Endodermal cell (in vitro differentiated cells): ENCODE measurements at regions not wholly inside any gene's neighbourhood (a gene's known extent, or its start where the extent isn't known, plus 50 kb on each side); places are given as distances from the start of the nearest gene placed in this dataset.
A peak's percentile ranks its signal among the peaks of the same experiment; 100 is the strongest.

Experiments
- DNase-seq: peaks from one replicate; pipeline ENCODE4 v3.0.0-alpha.2; 2017
- H3K27ac ChIP-seq: 2 replicates; pipeline ENCODE4 v1.5.1; 2013; ENCODE audit warnings: mild to moderate bottlenecking, low read depth, low read length, moderate library complexity
- H3K27me3 ChIP-seq: 2 replicates; pipeline ENCODE4 v1.6.1; 2013; ENCODE audit warnings: mild to moderate bottlenecking, low read length, moderate library complexity; ENCODE audit not compliant: insufficient read depth, control insufficient read depth, poor library complexity, severe bottlenecking
- H3K36me3 ChIP-seq: 2 replicates; pipeline ENCODE4 v1.7.0; 2013; ENCODE audit warnings: mild to moderate bottlenecking, low read length, moderate library complexity; ENCODE audit not compliant: control insufficient read depth, insufficient read depth
- H3K4me1 ChIP-seq: one replicate; pipeline ENCODE4 v1.7.0; 2013; ENCODE audit warnings: low read length; ENCODE audit not compliant: control insufficient read depth, insufficient read depth
- H3K4me3 ChIP-seq: 2 replicates; pipeline ENCODE4 v1.5.1; 2013; ENCODE audit warnings: mild to moderate bottlenecking, low read length, moderate library complexity
- H3K9ac ChIP-seq: 2 replicates; pipeline ENCODE4 v1.6.1; 2013; ENCODE audit warnings: mild to moderate bottlenecking, low read length, moderate library complexity; ENCODE audit not compliant: poor library complexity, severe bottlenecking; ENCODE audit errors: extremely low read depth
- H3K9me3 ChIP-seq: 2 replicates; pipeline ENCODE4 v1.6.1; 2013; ENCODE audit warnings: mild to moderate bottlenecking, low read length, moderate library complexity; ENCODE audit not compliant: control insufficient read depth
- H3K27ac Mint-ChIP-seq: 2 replicates; pipeline ENCODE4 v1.8.0; 2020; ENCODE audit warnings: mixed read lengths
- H3K27me3 Mint-ChIP-seq: 2 replicates; pipeline ENCODE4 v1.8.0; 2021; ENCODE audit warnings: mild to moderate bottlenecking, mixed read lengths; ENCODE audit not compliant: insufficient read depth
- H3K36me3 Mint-ChIP-seq: 2 replicates; pipeline ENCODE4 v1.8.0; 2020; ENCODE audit warnings: low read depth, mixed read lengths
- H3K4me1 Mint-ChIP-seq: 2 replicates; pipeline ENCODE4 v1.8.0; 2020; ENCODE audit warnings: mixed read lengths
- H3K4me3 Mint-ChIP-seq: 2 replicates; pipeline ENCODE4 v1.8.0; 2020; ENCODE audit warnings: mild to moderate bottlenecking, moderate library complexity, mixed read lengths
- H3K9me3 Mint-ChIP-seq: 2 replicates; pipeline ENCODE4 v1.8.0; 2020; ENCODE audit warnings: mild to moderate bottlenecking, mixed read lengths
- whole genome bisulfite sequencing, 2 experiments: methylation state at CpG; one replicate each; pipeline versions ENCODE4 v1.1.5 to v1.1.7; 2013; ENCODE audit warnings: missing lambda C conversion rate in 2 of 2, mixed read lengths in 1 of 2; ENCODE audit not compliant: insufficient coverage in 1 of 2, insufficient read length in 1 of 2; 5-methylcytosine and 5-hydroxymethylcytosine counted together
- TF ChIP-seq, protein P1 (sequence below): fragments of 200-600 bp; sonication (generic); conservative IDR thresholded peaks from 2 replicates; pipeline ENCODE4 v1.5.0; 2021; ENCODE audit warnings: antibody characterized with exemption, mild to moderate bottlenecking

DNA sequence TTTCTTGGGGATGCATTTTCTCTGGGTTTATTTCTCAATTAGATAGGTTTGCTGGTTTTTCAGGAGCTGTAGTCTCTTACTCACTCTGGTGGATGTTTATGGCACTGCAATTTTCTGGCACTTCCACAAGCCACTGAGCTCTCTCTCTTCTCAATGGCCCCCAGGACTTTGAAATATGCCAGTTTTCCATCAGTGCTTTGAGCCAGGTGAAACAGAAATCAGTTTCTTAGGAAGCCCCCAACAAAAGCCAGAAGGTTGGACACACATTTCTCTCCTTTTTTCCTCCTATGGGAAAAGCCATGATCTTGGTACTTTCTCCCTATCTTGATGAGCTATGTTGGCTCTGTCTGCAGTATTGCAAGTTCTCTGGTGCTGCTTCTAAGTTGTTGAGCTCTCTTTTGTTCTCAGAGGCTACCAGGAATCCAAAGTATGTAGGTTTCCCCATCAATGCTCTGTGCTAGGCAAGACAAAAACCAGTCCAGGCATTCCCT is 90.7 kb upstream of the SMIM36 start:
- H3K4me1 Mint-ChIP-seq, result peaks cover 33% of the 10 kb centered on the region
- Histone ChIP-seq H3K36me3 (no peaks in the 10 kb centered on the region), H3K27me3 (no peaks in the 10 kb centered on the region), H3K4me1 (peaks cover 9% of the 10 kb centered on the region), H3K4me3 (no peak overlapping the region), H3K27ac (no peak overlapping the region), H3K9me3 (peaks cover 35% of the 10 kb centered on the region), H3K9ac (no peak overlapping the region)
- H3K9me3 Mint-ChIP-seq, result peaks cover 20% of the 10 kb centered on the region
- H3K36me3 Mint-ChIP-seq, result no peaks in the 10 kb centered on the region
- no peaks in the 10 kb centered on the region for H3K27me3 Mint-ChIP-seq
- H3K27ac Mint-ChIP-seq, result peak overlapping the region; percentile 50
- H3K4me3 Mint-ChIP-seq, result no peak overlapping the region
- TF ChIP-seq, protein P1, sequence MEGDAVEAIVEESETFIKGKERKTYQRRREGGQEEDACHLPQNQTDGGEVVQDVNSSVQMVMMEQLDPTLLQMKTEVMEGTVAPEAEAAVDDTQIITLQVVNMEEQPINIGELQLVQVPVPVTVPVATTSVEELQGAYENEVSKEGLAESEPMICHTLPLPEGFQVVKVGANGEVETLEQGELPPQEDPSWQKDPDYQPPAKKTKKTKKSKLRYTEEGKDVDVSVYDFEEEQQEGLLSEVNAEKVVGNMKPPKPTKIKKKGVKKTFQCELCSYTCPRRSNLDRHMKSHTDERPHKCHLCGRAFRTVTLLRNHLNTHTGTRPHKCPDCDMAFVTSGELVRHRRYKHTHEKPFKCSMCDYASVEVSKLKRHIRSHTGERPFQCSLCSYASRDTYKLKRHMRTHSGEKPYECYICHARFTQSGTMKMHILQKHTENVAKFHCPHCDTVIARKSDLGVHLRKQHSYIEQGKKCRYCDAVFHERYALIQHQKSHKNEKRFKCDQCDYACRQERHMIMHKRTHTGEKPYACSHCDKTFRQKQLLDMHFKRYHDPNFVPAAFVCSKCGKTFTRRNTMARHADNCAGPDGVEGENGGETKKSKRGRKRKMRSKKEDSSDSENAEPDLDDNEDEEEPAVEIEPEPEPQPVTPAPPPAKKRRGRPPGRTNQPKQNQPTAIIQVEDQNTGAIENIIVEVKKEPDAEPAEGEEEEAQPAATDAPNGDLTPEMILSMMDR, result peak; percentile 79
- DNase-seq, result peak; percentile 86

DNA sequence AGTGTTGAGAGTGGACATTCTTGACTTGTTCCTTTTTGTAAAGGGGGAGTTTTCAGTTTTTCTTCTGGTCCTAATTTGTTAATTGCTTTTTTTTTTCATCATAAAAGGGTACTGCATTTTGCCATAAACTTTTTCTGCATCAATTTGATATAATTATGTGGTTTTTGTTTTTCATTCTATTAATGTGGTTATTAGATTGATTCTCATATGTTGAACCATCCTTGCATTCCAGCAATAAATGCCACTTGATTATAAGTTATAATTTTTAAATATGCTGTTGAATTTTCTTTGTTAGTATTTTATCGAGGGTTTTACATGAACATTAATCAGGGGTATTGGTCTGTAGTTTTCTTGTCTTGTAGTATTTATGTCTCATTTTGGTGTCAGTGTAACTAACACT is 87.2 kb upstream of the SMIM36 start:
- no peaks in the 10 kb centered on the region for H3K27me3 Mint-ChIP-seq
- Histone ChIP-seq H3K36me3 (no peaks in the 10 kb centered on the region), H3K9ac (no peak overlapping the region), H3K4me1 (no peaks in the 10 kb centered on the region), H3K4me3 (no peak overlapping the region), H3K27ac (no peak overlapping the region), H3K9me3 (peaks cover 35% of the 10 kb centered on the region), H3K27me3 (no peaks in the 10 kb centered on the region)
- no peak for DNase-seq
- WGBS, 2 experiments, result 80% methylated on average over 1 of the region's 1 CpG; no CpG with 5 or more reads in 1 of the 2 experiments
- H3K9me3 Mint-ChIP-seq, result peaks cover 25% of the 10 kb centered on the region
- no peak overlapping the region for H3K4me3 Mint-ChIP-seq
- peaks cover 11% of the 10 kb centered on the region for H3K4me1 Mint-ChIP-seq
- no peaks in the 10 kb centered on the region for H3K36me3 Mint-ChIP-seq
- no peak overlapping the region for H3K27ac Mint-ChIP-seq
- TF ChIP-seq, protein P1, result no peak

DNA sequence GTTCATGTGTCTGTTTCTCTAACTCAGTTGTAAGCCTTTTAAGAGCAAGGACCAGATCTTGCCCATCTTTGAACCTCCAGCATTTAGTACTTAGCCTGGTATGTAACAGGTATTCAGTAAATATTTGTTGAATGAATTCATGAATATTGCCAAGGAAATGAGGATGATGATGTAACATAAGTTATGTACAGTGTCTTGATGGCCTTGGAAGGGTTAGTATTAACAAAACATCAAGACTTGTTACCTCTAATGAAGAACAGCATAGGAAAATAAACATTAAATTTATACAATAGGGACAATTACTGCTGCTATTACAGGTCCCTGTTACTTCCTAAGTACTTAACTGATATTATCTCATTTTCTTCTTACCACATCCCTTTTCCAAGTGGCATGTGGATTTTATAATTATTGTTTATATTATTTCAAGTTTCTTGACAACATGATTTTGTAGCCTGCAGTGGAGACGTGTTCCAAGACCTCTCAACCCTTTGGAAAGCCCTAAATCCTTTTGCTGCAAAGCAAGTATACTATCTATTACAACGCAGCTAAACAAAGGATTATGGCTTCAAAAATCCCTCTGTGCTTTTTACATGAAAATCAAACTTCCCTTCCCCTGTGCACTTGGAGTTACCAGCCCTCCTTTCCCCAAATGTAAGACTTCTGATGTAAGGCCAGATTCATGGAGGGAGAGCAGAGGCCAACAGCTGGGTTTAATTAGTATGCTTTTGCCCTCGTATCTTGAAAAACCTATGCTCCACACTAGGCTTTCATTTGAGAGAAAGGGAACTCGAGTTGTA is 77.4 kb upstream of the SMIM36 start:
- Mint-ChIP-seq H3K4me3 (no peak overlapping the region), H3K9me3 (no peaks in the 10 kb centered on the region), H3K36me3 (no peaks in the 10 kb centered on the region), H3K27me3 (peaks cover 2% of the 10 kb centered on the region), H3K27ac (no peak overlapping the region), H3K4me1 (no peaks in the 10 kb centered on the region)
- Histone ChIP-seq H3K9ac (no peak overlapping the region), H3K27ac (no peak overlapping the region), H3K4me3 (no peak overlapping the region), H3K27me3 (no peaks in the 10 kb centered on the region), H3K4me1 (no peaks in the 10 kb centered on the region), H3K9me3 (no peaks in the 10 kb centered on the region), H3K36me3 (no peaks in the 10 kb centered on the region)
- WGBS, 2 experiments, result 85% methylated on average over 4 of the region's 4 CpGs
- no peak for DNase-seq
- TF ChIP-seq, protein P1, result no peak
